ENCODE measurements at regions not wholly inside any gene's neighbourhood (a gene's known extent, or its start where the extent isn't known, plus 50 kb on each side); places are given as distances from the start of the nearest gene placed in this dataset.

DNA sequence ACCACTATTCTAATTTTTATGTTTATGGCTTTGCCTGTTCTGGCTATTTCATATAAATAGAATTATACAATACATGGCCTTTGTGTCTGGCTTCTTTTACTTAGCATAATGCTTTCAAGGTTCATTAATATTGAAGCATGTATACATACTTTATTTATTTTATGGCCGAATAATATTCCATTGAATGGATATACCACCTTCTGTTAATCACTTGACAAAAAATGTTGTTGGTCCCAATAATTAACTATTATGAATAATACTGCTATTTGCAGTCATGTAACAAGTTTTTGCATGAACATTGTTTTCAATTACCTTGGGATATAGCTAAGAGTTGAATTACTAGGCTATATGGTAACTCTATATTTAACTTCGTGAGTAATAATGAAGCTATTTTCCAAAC lies 767.5 kb downstream of the INHBA start:
- Histone ChIP-seq H3K4me3 (ENCODE audit: low read depth, low read length) (no peak overlapping the region), H3K27me3 (ENCODE audit: control insufficient read depth, insufficient read depth, low read length) (no peaks in the 10 kb centered on the region), H3K36me3 (ENCODE audit: control insufficient read depth, insufficient read depth, low read length) (no peaks in the 10 kb centered on the region)
- DNase-seq (ENCODE audit: low read depth) = no peak
- TF ChIP-seq, protein P1, sequence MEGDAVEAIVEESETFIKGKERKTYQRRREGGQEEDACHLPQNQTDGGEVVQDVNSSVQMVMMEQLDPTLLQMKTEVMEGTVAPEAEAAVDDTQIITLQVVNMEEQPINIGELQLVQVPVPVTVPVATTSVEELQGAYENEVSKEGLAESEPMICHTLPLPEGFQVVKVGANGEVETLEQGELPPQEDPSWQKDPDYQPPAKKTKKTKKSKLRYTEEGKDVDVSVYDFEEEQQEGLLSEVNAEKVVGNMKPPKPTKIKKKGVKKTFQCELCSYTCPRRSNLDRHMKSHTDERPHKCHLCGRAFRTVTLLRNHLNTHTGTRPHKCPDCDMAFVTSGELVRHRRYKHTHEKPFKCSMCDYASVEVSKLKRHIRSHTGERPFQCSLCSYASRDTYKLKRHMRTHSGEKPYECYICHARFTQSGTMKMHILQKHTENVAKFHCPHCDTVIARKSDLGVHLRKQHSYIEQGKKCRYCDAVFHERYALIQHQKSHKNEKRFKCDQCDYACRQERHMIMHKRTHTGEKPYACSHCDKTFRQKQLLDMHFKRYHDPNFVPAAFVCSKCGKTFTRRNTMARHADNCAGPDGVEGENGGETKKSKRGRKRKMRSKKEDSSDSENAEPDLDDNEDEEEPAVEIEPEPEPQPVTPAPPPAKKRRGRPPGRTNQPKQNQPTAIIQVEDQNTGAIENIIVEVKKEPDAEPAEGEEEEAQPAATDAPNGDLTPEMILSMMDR (IDR thresholded peaks at IDR 0.05; ENCODE audit: insufficient read depth, low read length, poor library complexity, severe bottlenecking) = no peak

DNA sequence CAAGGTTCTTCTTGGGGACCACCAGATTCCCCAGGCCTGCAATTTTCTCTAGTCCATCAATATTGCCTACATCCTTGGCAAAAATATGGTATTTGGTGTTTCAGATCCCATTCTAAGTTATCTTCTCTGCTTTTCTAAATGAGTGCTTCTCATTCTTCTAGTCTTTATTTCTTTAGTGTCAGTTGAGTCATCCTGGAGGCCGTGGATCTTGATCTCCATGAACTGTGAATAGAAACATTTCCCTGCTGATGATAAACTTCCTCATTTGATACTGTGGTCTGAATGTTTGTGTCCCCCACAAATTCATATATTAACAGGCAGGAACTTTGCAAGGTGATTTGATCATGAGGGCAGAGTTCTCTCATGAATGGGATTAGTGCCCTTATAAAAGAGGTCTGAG lies 779.3 kb downstream of the INHBA start:
- Histone ChIP-seq H3K36me3 (ENCODE audit: control insufficient read depth, insufficient read depth, low read length) (no peaks in the 10 kb centered on the region), H3K27me3 (ENCODE audit: control insufficient read depth, insufficient read depth, low read length) (no peaks in the 10 kb centered on the region), H3K4me3 (ENCODE audit: low read depth, low read length) (no peak overlapping the region)
- TF ChIP-seq, protein P1 (IDR thresholded peaks at IDR 0.05; ENCODE audit: insufficient read depth, low read length, poor library complexity, severe bottlenecking) = no peak
- DNase-seq (ENCODE audit: low read depth) = no peak

DNA sequence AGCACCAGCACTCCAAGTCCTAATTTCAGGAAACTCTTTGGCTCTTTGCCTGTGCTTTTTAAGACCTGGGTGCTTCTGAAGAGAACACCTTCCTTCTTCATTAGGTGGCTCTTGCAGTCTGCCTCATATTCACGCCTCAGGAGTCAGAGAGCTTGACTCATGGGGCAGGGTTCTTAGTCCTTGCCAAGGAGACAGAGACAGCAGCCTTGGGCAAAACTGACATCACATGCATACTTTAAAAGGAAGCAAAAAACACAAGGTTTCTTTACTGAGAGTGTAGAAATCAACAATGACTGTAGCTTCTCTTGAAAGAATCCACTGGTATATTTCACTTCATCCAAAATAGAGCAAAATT lies 780.6 kb downstream of the INHBA start:
- DNase-seq (ENCODE audit: low read depth) = peak; percentile 91
- TF ChIP-seq, protein P1 (IDR thresholded peaks at IDR 0.05; ENCODE audit: insufficient read depth, low read length, poor library complexity, severe bottlenecking) = no peak
- H3K4me3 ChIP-seq (ENCODE audit: low read depth, low read length) = no peak overlapping the region
- H3K36me3 ChIP-seq (ENCODE audit: control insufficient read depth, insufficient read depth, low read length) = no peaks in the 10 kb centered on the region
- H3K27me3 ChIP-seq (ENCODE audit: control insufficient read depth, insufficient read depth, low read length) = no peaks in the 10 kb centered on the region

DNA sequence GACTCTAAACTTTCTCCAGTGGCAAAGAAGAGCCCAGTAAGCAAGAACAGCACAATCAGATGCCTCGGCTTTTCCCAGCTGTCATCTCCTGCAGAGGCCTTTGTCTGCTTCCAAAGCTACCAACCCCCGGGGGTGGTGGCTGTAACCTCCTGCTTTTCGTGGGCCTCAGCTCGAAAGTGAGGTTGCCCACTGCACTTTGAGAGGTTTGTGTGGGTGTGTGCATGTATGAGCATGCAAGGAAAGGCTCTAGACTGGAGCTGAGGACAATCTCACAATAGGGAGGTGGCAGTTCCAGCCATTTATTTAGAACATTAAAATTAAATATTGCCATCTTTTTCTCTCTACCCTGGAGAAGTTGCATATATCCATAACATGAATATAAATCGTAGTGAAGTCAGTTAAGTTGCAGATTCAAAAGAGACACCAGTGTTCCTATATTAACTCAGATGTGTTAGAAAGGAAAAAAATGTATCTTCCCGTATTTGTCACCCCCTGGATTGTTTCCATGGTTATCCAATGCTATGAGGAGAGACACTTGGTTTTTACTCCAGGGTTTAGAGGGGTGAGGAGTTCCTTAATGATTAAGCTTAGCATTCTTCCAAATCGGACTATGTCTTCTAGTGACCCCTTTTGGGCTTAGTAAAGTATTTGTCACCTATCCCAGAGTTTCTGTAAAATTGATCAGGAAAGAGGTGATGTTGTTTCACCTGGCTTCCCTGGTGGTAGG lies 781.1 kb downstream of the INHBA start:
- H3K27me3 ChIP-seq (ENCODE audit: control insufficient read depth, insufficient read depth, low read length) = no peaks in the 10 kb centered on the region
- TF ChIP-seq, protein P1 (IDR thresholded peaks at IDR 0.05; ENCODE audit: insufficient read depth, low read length, poor library complexity, severe bottlenecking) = no peak
- DNase-seq (ENCODE audit: low read depth) = no peak
- no peak overlapping the region for H3K4me3 ChIP-seq (ENCODE audit: low read depth, low read length)
- no peaks in the 10 kb centered on the region for H3K36me3 ChIP-seq (ENCODE audit: control insufficient read depth, insufficient read depth, low read length)

DNA sequence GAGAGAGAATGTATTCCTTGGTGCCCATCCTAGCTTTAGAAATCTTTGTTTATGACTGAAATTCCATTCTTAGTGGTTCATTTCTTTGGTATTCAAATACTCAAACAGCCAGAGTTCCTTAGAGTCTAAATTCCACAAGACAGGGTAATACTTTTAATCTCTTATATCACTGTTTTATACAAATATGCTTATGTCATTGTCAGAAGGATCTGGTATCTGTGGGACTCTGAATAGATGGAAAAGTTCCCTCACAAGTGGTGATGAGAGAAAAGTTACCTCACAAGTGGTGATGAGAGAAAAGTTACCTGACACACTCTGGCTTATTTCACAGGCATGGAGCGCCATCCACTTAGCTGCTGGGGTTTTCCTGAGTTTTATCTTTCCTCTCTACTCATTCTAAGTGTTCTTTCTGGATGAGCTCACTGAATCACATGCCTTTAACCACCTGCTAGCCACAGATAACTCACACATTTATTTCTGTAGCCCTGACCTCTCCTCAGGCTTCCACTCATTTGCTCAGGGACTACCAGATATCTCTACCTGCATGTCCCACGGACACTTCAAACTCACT lies 784.0 kb downstream of the SUGCT start:
- Histone ChIP-seq H3K27me3 (ENCODE audit: control insufficient read depth, insufficient read depth, low read length) (no peaks in the 10 kb centered on the region), H3K4me3 (ENCODE audit: low read depth, low read length) (no peak overlapping the region), H3K36me3 (ENCODE audit: control insufficient read depth, insufficient read depth, low read length) (no peaks in the 10 kb centered on the region)
- DNase-seq (ENCODE audit: low read depth) = peak; percentile 86
- TF ChIP-seq, protein P1 (IDR thresholded peaks at IDR 0.05; ENCODE audit: insufficient read depth, low read length, poor library complexity, severe bottlenecking) = no peak

DNA sequence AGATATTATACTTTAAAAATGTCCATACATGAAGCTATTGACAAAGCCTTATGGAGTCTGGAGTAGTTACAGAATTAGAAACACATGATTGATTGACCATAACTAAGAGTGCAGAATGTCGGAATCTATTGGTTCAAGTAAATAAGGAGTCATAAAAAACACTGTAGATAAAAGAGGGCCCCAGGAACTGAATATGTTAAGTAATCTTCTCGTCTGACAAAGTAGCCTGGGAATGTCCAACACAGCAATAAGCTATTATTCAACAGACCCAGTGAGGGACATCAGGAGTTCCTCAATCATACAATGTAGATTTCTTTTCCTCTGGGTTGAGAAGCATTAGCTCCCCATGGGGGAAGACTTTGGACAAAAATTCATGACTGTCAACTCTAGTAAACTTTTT lies 782.0 kb downstream of the SUGCT start:
- DNase-seq (ENCODE audit: low read depth) = no peak
- H3K27me3 ChIP-seq (ENCODE audit: control insufficient read depth, insufficient read depth, low read length) = no peaks in the 10 kb centered on the region
- H3K36me3 ChIP-seq (ENCODE audit: control insufficient read depth, insufficient read depth, low read length) = no peaks in the 10 kb centered on the region
- H3K4me3 ChIP-seq (ENCODE audit: low read depth, low read length) = no peak overlapping the region
- TF ChIP-seq, protein P1 (IDR thresholded peaks at IDR 0.05; ENCODE audit: insufficient read depth, low read length, poor library complexity, severe bottlenecking) = no peak

Measured in kidney epithelial cell (primary cell).